ENCODE measurements at regions not wholly inside any gene's neighbourhood (a gene's known extent, or its start where the extent isn't known, plus 50 kb on each side); places are given as distances from the start of the nearest gene placed in this dataset.

DNA sequence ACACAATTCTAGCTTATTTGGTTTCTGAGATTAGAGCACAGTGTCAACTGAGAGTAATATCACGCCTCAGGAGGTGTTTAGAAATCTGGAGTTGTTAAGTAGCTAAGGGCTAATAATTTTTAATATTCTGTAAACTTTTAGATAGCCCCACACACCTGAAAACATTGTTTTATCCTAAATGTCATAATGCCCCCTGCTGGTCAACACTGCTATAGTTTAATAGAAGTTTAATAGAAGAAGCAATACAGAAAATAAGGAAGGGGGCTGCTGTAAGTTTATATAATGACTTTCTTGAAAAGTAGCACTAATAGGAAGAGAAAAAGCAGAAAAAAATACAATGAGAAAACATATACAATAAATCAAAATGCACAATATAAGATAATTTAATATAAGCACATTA, 516.4 kb upstream of the PCDH11Y start:
- DNase-seq = peak; percentile 4

Data from COR-L47 (cell line).